B cell (primary cell): ENCODE measurements at regions not wholly inside any gene's neighbourhood (a gene's known extent, or its start where the extent isn't known, plus 50 kb on each side); places are given as distances from the start of the nearest gene placed in this dataset.

ENCODE experiments used
- ATAC-seq: fragments of 200-7000 bp; cut with Tn5 transposase; one replicate; pipeline ENCODE4 v1.10.0; 2021; ENCODE audit warnings: low read depth, mild to moderate bottlenecking, moderate number of reproducible peaks, moderate library complexity
- CTCF ChIA-PET: fragments of 350-600 bp; sonication (Branson Sonifier 250); formaldehyde crosslinking; loops from one replicate; lab custom pipeline; 2021; ENCODE audit warnings: antibody characterized with exemption, inconsistent platforms; lab: Charles Lee
- POLR2A ChIA-PET: fragments of 350-600 bp; sonication (Branson Sonifier 250); formaldehyde crosslinking; loops from one replicate; lab custom pipeline; 2021; ENCODE audit warnings: antibody characterized with exemption; lab: Charles Lee
- DNase-seq: peaks from one replicate; pipeline ENCODE4 v3.0.0; 2013
- H2AFZ ChIP-seq: 2 replicates; pipeline ENCODE4 v1.6.1; 2012; ENCODE audit warnings: mild to moderate bottlenecking, low read depth, low read length; ENCODE audit not compliant: insufficient read depth, poor library complexity, severe bottlenecking
- H3K27ac ChIP-seq, 2 donors: 1 replicate in 1 of 2; 2 replicates in 1 of 2; pipeline ENCODE4 v1.5.1; 2012 to 2013; ENCODE audit warnings: low read length in 2 of 2, mild to moderate bottlenecking in 2 of 2, moderate library complexity in 1 of 2
- H3K27me3 ChIP-seq, 4 experiments: fragments of 200-600 bp in 1 of 4; sonication (generic) in 1 of 4; replicated peaks in 1 of 4; 1 replicate in 2 of 4; 2 replicates in 2 of 4; pipeline versions ENCODE4 v1.6.1 to v1.7.0; 2013 to 2016; ENCODE audit warnings: low read length in 3 of 4, mild to moderate bottlenecking in 2 of 4, mixed read lengths in 1 of 4, moderate library complexity in 1 of 4; ENCODE audit not compliant: insufficient read depth in 4 of 4, control insufficient read depth in 3 of 4; ENCODE audit errors: control extremely low read depth in 1 of 4
- H3K36me3 ChIP-seq, 2 experiments: replicated peaks in 1 of 2; 1 replicate in 1 of 2; 2 replicates in 1 of 2; pipeline versions ENCODE4 v1.6.1 to v1.7.1; 2013; ENCODE audit warnings: low read length in 1 of 2; ENCODE audit not compliant: insufficient read depth in 2 of 2, control insufficient read depth in 1 of 2; ENCODE audit errors: control extremely low read depth in 1 of 2, extremely low read depth in 1 of 2
- H3K4me1 ChIP-seq, 2 donors: fragments of 200-600 bp in 1 of 2; sonication (generic) in 1 of 2; 1 replicate in 1 of 2; 2 replicates in 1 of 2; pipeline versions ENCODE4 v1.5.1 to v1.6.1; 2013 to 2017; ENCODE audit warnings: low read length in 2 of 2; ENCODE audit not compliant: control insufficient read depth in 2 of 2, insufficient read depth in 2 of 2
- H3K4me2 ChIP-seq: replicated peaks from 2 replicates; pipeline ENCODE3; 2012; ENCODE audit warnings: mild to moderate bottlenecking, low read depth, low read length; ENCODE audit not compliant: poor library complexity, severe bottlenecking
- H3K4me3 ChIP-seq, 5 experiments: fragments of 200-600 bp in 1 of 5; sonication (generic) in 1 of 5; 1 replicate in 3 of 5; 2 replicates in 2 of 5; pipeline versions ENCODE4 v1.5.1 to v1.7.0; 2011 to 2016; ENCODE audit warnings: low read length in 4 of 5, mild to moderate bottlenecking in 4 of 5, low read depth in 2 of 5, control low read depth in 1 of 5, moderate library complexity in 1 of 5; ENCODE audit not compliant: insufficient read depth in 1 of 5; ENCODE audit errors: control extremely low read depth in 1 of 5, extremely low read depth in 1 of 5
- H3K79me2 ChIP-seq: fragments of 200-600 bp; sonication (generic); one replicate; pipeline ENCODE4 v1.6.0; 2016; ENCODE audit warnings: low read length; ENCODE audit not compliant: control insufficient read depth, insufficient read depth
- H3K9ac ChIP-seq: fragments of 200-600 bp; sonication (generic); 2 replicates; pipeline ENCODE4 v1.6.1; 2017; ENCODE audit warnings: mild to moderate bottlenecking, low read length, moderate library complexity
- H3K9me3 ChIP-seq, 3 donors: one replicate each; pipeline versions ENCODE4 v1.6.1 to v1.7.1; 2013; ENCODE audit warnings: low read length in 2 of 3; ENCODE audit not compliant: control insufficient read depth in 2 of 3, insufficient read depth in 1 of 3; ENCODE audit errors: control extremely low read depth in 1 of 3
- H4K20me1 ChIP-seq: 2 replicates; pipeline ENCODE4 v1.6.0; 2012; ENCODE audit warnings: mild to moderate bottlenecking, low read length; ENCODE audit not compliant: insufficient read depth, control insufficient read depth, poor library complexity, severe bottlenecking
- H3K27ac Mint-ChIP-seq: one replicate; pipeline ENCODE4 v1.8.0; 2021; ENCODE audit warnings: mixed read lengths
- H3K27me3 Mint-ChIP-seq: one replicate; pipeline ENCODE4 v1.8.0; 2021; ENCODE audit warnings: mixed read lengths
- H3K4me1 Mint-ChIP-seq: one replicate; pipeline ENCODE4 v1.8.0; 2021; ENCODE audit warnings: mixed read lengths
- H3K4me3 Mint-ChIP-seq: one replicate; pipeline ENCODE4 v1.8.0; 2021; ENCODE audit warnings: mixed read lengths
- H3K9me3 Mint-ChIP-seq: one replicate; pipeline ENCODE4 v1.8.0; 2022; ENCODE audit warnings: mixed read lengths; ENCODE audit not compliant: insufficient read depth
- CTCF ChIP-seq: fragments of 200-600 bp; IDR thresholded peaks from one replicate; pipeline ENCODE4 v1.8.0; 2022; ENCODE audit warnings: antibody characterized with exemption, mild to moderate bottlenecking
- EZH2 ChIP-seq: IDR thresholded peaks from 2 replicates; pipeline ENCODE4 v1.6.1; 2012; ENCODE audit warnings: borderline replicate concordance, low read depth, mild to moderate bottlenecking, moderate library complexity, low read length; ENCODE audit not compliant: insufficient read depth, poor library complexity, severe bottlenecking
- WGBS: methylation state at CpG from one replicate; pipeline ENCODE4 v1.1.5; 2013; ENCODE audit warnings: missing lambda C conversion rate; ENCODE audit not compliant: insufficient coverage; 5-methylcytosine and 5-hydroxymethylcytosine counted together
- intact Hi-C: fragments of 100-400 bp; cut with micrococcal nuclease; formaldehyde crosslinking; loops from one replicate; pipeline ENCODE4 v1.10.0; 2022

GRCh38 chr13:62407871-62408270 is 992.2 kb upstream of the PCDH20 start:
- no peak overlapping the region for H3K4me3 Mint-ChIP-seq
- ATAC-seq (no peak), DNase-seq (no peak)
- no peak overlapping the region for H3K27ac Mint-ChIP-seq
- Histone ChIP-seq H3K4me2 (no peak overlapping the region), H3K27me3 (no peaks in the 10 kb centered on the region), H3K79me2 (no peaks in the 10 kb centered on the region), H2AFZ (no peak overlapping the region), H3K9me3 (peaks cover 0 to 14% (median 0%) of the 10 kb centered on the region in 3 donors), H3K4me1 (no peaks in the 10 kb centered on the region), H3K9ac (no peak overlapping the region), H4K20me1 (no peaks in the 10 kb centered on the region), H3K4me3 (no peak overlapping the region), H3K27ac (no peak overlapping the region), H3K36me3 (no peaks in the 10 kb centered on the region)
- H3K4me1 Mint-ChIP-seq = no peaks in the 10 kb centered on the region
- intact Hi-C loops = no loop called here
- TF ChIP-seq EZH2 (no peak), CTCF (no peak)
- peaks cover 1% of the 10 kb centered on the region for H3K9me3 Mint-ChIP-seq
- H3K27me3 Mint-ChIP-seq = no peaks in the 10 kb centered on the region
- ChIA-PET POLR2A (no interaction called here), CTCF (no interaction called here)
- WGBS = 90% methylated on average over 4 of the region's 5 CpGs

DNA sequence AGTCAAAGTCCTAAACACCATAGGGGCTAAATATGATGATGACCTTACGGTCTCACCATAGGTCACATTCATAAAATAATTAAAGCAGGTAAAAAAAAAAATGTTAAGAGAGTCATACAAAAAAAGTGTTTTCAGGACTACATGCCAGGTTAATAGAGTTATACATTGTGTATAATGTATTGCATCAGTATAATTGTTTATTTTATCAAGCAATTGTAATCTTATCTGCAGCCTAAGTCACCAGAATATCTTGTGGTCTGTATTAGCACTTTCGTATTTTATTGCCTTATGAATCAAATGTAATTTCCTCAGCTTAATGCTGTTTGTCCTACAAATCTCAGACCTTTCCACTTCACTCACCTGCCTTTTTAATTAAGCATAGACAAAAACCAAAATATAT is 972.9 kb upstream of the PCDH20 start:
- POLR2A ChIA-PET = no interaction called here
- no peak overlapping the region for H2AFZ ChIP-seq
- WGBS = no CpG with 5 or more reads among the region's 2 CpGs
- Mint-ChIP-seq H3K4me1 (no peaks in the 10 kb centered on the region), H3K27me3 (no peaks in the 10 kb centered on the region), H3K27ac (no peak overlapping the region), H3K4me3 (no peak overlapping the region), H3K9me3 (no peaks in the 10 kb centered on the region)
- no peaks in the 10 kb centered on the region for H3K79me2 ChIP-seq
- H3K27me3 ChIP-seq = no peaks in the 10 kb centered on the region
- H3K9me3 ChIP-seq = no peaks in the 10 kb centered on the region
- CTCF ChIA-PET = no interaction called here
- no peak overlapping the region for H3K4me3 ChIP-seq
- intact Hi-C loops = no loop called here
- H3K36me3 ChIP-seq = no peaks in the 10 kb centered on the region
- no peak overlapping the region for H3K27ac ChIP-seq
- H4K20me1 ChIP-seq = no peaks in the 10 kb centered on the region
- ATAC-seq (no peak), DNase-seq (no peak)
- no peak overlapping the region for H3K4me2 ChIP-seq
- no peaks in the 10 kb centered on the region for H3K4me1 ChIP-seq
- TF ChIP-seq CTCF (no peak), EZH2 (no peak)
- H3K9ac ChIP-seq = no peak overlapping the region
